ENCODE measurements at regions not wholly inside any gene's neighbourhood (a gene's known extent, or its start where the extent isn't known, plus 50 kb on each side); places are given as distances from the start of the nearest gene placed in this dataset.

GRCh38 chr5:74538206-74538661 lies 102.3 kb downstream of the ENC1 start:
- DNase-seq (ENCODE audit: low read depth in 2 of 2): peak; percentile 90 to 95
- TF ChIP-seq CTCF (IDR thresholded peaks at IDR 0.05; ENCODE audit: low read depth, low read length): no peak
- H3K4me3 ChIP-seq (replicated peaks in 1 of 2; ENCODE audit: low read depth in 2 of 2, low read length in 2 of 2): no peak overlapping the region

DNA sequence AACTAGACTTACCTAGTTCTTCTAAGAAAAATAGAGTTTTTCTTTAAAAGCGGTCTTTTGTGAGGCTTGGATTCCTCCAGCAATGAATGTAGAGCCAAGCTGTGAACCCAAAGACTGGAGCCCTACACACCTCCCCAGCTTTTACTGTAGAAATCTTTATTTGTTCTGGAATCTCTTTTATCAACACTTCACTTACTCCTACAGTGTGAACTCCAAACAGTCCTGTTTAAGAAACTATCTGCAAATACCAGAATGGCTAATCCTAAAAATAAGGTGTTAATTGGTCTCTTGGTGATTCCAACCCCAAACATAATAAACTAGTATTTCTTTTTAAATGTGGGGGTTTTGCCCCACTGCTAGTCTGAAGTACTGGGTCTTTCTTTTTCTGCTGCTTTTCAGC lies 103.9 kb downstream of the ENC1 start:
- no peak for TF ChIP-seq CTCF (IDR thresholded peaks at IDR 0.05; ENCODE audit: low read depth, low read length)
- no peak for DNase-seq (ENCODE audit: low read depth in 2 of 2)
- H3K4me3 ChIP-seq (replicated peaks in 1 of 2; ENCODE audit: low read depth in 2 of 2, low read length in 2 of 2): no peak overlapping the region

DNA sequence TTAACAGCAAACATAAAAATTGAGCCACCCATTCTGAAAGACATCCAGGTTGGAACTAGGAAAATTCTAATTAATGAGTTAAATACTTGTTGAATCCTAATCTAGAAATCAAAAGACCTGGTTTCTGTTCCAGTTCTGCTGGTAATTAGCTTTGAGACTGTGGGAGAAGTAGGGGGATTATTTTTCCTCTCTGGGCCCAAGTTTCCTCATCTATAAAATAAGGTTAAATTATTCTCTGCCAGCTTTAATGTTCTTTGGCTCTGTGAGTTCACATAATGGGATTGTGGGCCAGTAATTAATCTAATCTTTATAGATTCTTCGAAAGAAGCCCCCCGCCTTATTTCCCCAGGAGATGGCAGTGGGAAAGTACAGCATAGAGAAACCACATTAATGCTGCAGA lies 104.6 kb downstream of the ENC1 start:
- TF ChIP-seq CTCF (IDR thresholded peaks at IDR 0.05; ENCODE audit: low read depth, low read length): no peak
- DNase-seq (ENCODE audit: low read depth in 2 of 2): no peak
- no peak overlapping the region for H3K4me3 ChIP-seq (replicated peaks in 1 of 2; ENCODE audit: low read depth in 2 of 2, low read length in 2 of 2)

DNA sequence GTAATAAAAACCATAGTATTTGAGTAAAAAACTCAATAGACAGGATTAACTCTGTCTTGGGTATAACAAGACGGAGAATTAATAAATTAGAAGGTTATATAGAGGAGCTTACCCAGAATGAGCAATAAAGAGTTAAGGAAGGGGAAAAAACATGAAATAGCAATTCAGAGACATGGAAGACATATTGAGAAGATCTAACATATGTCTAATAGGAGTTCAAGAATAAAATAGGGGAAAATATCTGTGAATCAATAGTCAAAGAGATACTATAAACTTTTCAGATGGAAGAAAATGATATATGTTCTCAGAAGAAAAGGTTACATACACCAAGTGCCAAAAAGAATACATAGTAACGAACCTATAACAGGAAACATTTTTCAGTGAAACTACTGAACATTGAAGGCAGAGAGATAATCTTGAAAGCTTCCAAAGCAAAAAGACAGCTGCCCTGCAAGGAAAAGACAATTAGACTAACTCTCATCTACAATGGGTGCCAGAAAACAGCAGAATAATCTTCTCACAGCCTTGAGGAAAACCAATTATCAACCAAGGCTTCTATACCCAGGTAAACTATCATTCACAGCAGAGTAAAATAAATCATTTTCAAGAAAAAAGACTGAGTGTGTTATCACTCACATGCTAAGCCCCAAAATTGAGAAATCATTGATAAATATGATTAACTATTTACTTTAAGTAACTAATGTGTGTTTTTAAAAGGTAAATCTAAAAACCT lies 106.0 kb downstream of the ENC1 start:
- no peak for TF ChIP-seq CTCF (IDR thresholded peaks at IDR 0.05; ENCODE audit: low read depth, low read length)
- DNase-seq (ENCODE audit: low read depth in 2 of 2): no peak
- H3K4me3 ChIP-seq (replicated peaks in 1 of 2; ENCODE audit: low read depth in 2 of 2, low read length in 2 of 2): no peak overlapping the region

DNA sequence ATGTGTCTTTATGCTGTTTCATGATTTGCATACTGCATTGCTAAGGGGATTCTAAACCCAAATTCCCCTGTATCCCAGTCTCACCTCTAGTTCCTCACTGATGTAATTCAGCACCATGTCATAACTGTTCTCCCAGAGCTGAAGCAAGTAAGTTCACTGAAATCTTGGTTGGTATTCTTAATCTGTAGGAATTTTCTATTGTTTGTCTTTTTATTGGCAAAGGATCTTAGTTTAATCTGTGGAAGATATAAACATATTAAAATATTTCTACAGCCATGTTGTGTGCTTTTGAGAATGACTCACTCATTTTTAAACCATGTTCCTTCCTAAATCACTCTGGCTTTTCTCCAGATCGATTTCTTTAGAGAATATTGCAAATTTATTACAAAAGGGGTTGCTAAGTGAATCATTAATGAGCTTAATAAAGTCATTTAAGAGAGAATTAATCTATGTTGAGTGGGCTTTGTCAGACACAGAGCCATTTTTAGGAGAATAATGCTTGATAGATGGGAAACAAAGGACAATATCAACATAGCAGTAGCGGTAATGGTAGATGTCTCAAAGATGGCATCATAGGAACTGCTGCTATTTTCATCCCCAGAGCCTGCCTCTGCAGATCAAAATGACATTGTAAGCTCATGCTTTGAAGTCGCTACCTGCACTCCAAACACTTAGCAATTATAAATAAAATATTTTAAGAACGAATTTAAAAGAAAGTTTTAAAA lies 110.0 kb downstream of the ENC1 start:
- no peak for TF ChIP-seq CTCF (IDR thresholded peaks at IDR 0.05; ENCODE audit: low read depth, low read length)
- DNase-seq (ENCODE audit: low read depth in 2 of 2): peak in 1 of 2 donors; percentile 40
- no peak overlapping the region for H3K4me3 ChIP-seq (replicated peaks in 1 of 2; ENCODE audit: low read depth in 2 of 2, low read length in 2 of 2)

GRCh38 chr5:74529101-74529500 lies 111.4 kb downstream of the ENC1 start:
- H3K4me3 ChIP-seq (replicated peaks in 1 of 2; ENCODE audit: low read depth in 2 of 2, low read length in 2 of 2): no peak overlapping the region
- TF ChIP-seq CTCF (IDR thresholded peaks at IDR 0.05; ENCODE audit: low read depth, low read length): no peak
- no peak for DNase-seq (ENCODE audit: low read depth in 2 of 2)

All from cardiac fibroblast (primary cell).